Parathyroid adenoma (tissue), 2 donors: ENCODE measurements at regions not wholly inside any gene's neighbourhood (a gene's known extent, or its start where the extent isn't known, plus 50 kb on each side); places are given as distances from the start of the nearest gene placed in this dataset.

ENCODE experiments used
- H2AFZ ChIP-seq: fragments of 300-600 bp; sonication (generic); one replicate; pipeline ENCODE4 v1.7.0; 2017; ENCODE audit warnings: antibody characterized with exemption, mild to moderate bottlenecking
- H3K27ac ChIP-seq: fragments of 300-600 bp; sonication (generic); one replicate; pipeline ENCODE4 v1.7.0; 2017
- H3K27me3 ChIP-seq: fragments of 300-600 bp; sonication (generic); one replicate; pipeline ENCODE4 v1.7.0; 2017; ENCODE audit warnings: low read length; ENCODE audit not compliant: control insufficient read depth, insufficient read depth
- H3K36me3 ChIP-seq: fragments of 300-600 bp; sonication (generic); one replicate; pipeline ENCODE4 v1.7.0; 2017; ENCODE audit warnings: low read length; ENCODE audit not compliant: control insufficient read depth, insufficient read depth
- H3K4me1 ChIP-seq: fragments of 300-600 bp; sonication (generic); one replicate; pipeline ENCODE4 v1.7.0; 2017; ENCODE audit warnings: control low read depth
- H3K4me2 ChIP-seq: fragments of 300-600 bp; sonication (generic); one replicate; pipeline ENCODE4 v1.7.0; 2017; ENCODE audit warnings: low read length
- H3K4me3 ChIP-seq: fragments of 300-600 bp; sonication (generic); one replicate; pipeline ENCODE4 v1.7.0; 2017; ENCODE audit warnings: low read depth, low read length
- H3K79me2 ChIP-seq: fragments of 300-600 bp; sonication (generic); one replicate; pipeline ENCODE4 v1.7.0; 2017; ENCODE audit warnings: control low read depth
- H3K9ac ChIP-seq: fragments of 300-600 bp; sonication (generic); one replicate; pipeline ENCODE4 v1.7.0; 2017; ENCODE audit warnings: mild to moderate bottlenecking
- H3K9me3 ChIP-seq: fragments of 300-600 bp; sonication (generic); one replicate; pipeline ENCODE4 v1.7.0; 2017; ENCODE audit warnings: low read length; ENCODE audit not compliant: control insufficient read depth
- TF ChIP-seq, protein P1 (sequence below): fragments of 300-600 bp; sonication (generic); IDR thresholded peaks from one replicate; pipeline ENCODE4 v1.7.0; 2017; ENCODE audit warnings: antibody characterized with exemption, mild to moderate bottlenecking
- donor health status: primary hyperparathyroidism.

GRCh38 chr17:53574038-53574437 is 248.7 kb upstream of the KIF2B start:
- Histone ChIP-seq H2AFZ (no peak overlapping the region), H3K4me2 (no peak overlapping the region), H3K27ac (no peak overlapping the region), H3K27me3 (no peaks in the 10 kb centered on the region), H3K36me3 (no peaks in the 10 kb centered on the region), H3K9me3 (no peaks in the 10 kb centered on the region), H3K4me3 (no peak overlapping the region), H3K4me1 (no peaks in the 10 kb centered on the region), H3K79me2 (no peaks in the 10 kb centered on the region), H3K9ac (no peak overlapping the region)
- TF ChIP-seq, protein P1, sequence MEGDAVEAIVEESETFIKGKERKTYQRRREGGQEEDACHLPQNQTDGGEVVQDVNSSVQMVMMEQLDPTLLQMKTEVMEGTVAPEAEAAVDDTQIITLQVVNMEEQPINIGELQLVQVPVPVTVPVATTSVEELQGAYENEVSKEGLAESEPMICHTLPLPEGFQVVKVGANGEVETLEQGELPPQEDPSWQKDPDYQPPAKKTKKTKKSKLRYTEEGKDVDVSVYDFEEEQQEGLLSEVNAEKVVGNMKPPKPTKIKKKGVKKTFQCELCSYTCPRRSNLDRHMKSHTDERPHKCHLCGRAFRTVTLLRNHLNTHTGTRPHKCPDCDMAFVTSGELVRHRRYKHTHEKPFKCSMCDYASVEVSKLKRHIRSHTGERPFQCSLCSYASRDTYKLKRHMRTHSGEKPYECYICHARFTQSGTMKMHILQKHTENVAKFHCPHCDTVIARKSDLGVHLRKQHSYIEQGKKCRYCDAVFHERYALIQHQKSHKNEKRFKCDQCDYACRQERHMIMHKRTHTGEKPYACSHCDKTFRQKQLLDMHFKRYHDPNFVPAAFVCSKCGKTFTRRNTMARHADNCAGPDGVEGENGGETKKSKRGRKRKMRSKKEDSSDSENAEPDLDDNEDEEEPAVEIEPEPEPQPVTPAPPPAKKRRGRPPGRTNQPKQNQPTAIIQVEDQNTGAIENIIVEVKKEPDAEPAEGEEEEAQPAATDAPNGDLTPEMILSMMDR: no peak

GRCh38 chr17:53571342-53571741 is 251.4 kb upstream of the KIF2B start:
- Histone ChIP-seq H3K9ac (no peak overlapping the region), H3K4me3 (no peak overlapping the region), H3K4me2 (no peak overlapping the region), H3K27me3 (no peaks in the 10 kb centered on the region), H3K36me3 (no peaks in the 10 kb centered on the region), H2AFZ (no peak overlapping the region), H3K79me2 (no peaks in the 10 kb centered on the region), H3K4me1 (no peaks in the 10 kb centered on the region), H3K27ac (no peak overlapping the region), H3K9me3 (no peaks in the 10 kb centered on the region)
- TF ChIP-seq, protein P1: no peak

- H3K27me3 ChIP-seq: no peaks in the 10 kb centered on the region
- no peaks in the 10 kb centered on the region for H3K36me3 ChIP-seq
- H3K79me2 ChIP-seq: no peaks in the 10 kb centered on the region
- no peaks in the 10 kb centered on the region for H3K9me3 ChIP-seq
- H3K4me1 ChIP-seq: no peaks in the 10 kb centered on the region
- H3K4me3 ChIP-seq: no peak overlapping the region
- H3K4me2 ChIP-seq: no peak overlapping the region
- H3K9ac ChIP-seq: no peak overlapping the region
- no peak overlapping the region for H3K27ac ChIP-seq
- no peak overlapping the region for H2AFZ ChIP-seq
- TF ChIP-seq, protein P1: no peak
These were observed 252.0 kb upstream of the KIF2B start for GRCh38 chr17:53570731-53571130.

- TF ChIP-seq, protein P1: no peak
- Histone ChIP-seq H3K4me2 (no peak overlapping the region), H3K4me1 (no peaks in the 10 kb centered on the region), H3K4me3 (no peak overlapping the region), H3K9ac (no peak overlapping the region), H3K79me2 (no peaks in the 10 kb centered on the region), H3K36me3 (no peaks in the 10 kb centered on the region), H3K27me3 (no peaks in the 10 kb centered on the region), H3K27ac (no peak overlapping the region), H3K9me3 (no peaks in the 10 kb centered on the region), H2AFZ (no peak overlapping the region)
These were observed 261.8 kb upstream of the KIF2B start for GRCh38 chr17:53560953-53561352.

DNA sequence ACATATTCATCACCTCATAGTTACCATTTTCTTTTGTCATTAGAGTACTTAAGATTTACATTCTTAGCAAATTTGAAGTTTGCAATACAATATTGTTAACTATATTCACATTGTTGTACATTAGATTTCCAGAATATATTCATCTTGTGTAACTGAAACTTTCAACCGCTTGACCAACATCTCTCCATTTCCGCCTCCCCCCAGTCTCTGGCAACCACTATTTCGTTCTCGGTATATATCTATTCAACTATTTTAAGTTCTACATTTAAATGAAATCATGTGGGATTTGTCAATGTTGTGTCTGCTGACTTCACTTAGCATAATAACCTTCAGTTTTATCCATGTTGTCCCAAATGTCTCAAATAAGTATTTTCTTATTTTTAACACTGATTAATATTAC is 274.5 kb upstream of the KIF2B start:
- H3K79me2 ChIP-seq: no peaks in the 10 kb centered on the region
- H3K4me2 ChIP-seq: no peak overlapping the region
- H3K27ac ChIP-seq: no peak overlapping the region
- no peaks in the 10 kb centered on the region for H3K36me3 ChIP-seq
- no peak overlapping the region for H2AFZ ChIP-seq
- TF ChIP-seq, protein P1: no peak
- H3K4me3 ChIP-seq: no peak overlapping the region
- no peaks in the 10 kb centered on the region for H3K9me3 ChIP-seq
- H3K9ac ChIP-seq: no peak overlapping the region
- H3K4me1 ChIP-seq: no peaks in the 10 kb centered on the region
- H3K27me3 ChIP-seq: no peaks in the 10 kb centered on the region
